ENCODE measurements at regions not wholly inside any gene's neighbourhood (a gene's known extent, or its start where the extent isn't known, plus 50 kb on each side); places are given as distances from the start of the nearest gene placed in this dataset.

- TF ChIP-seq POLR2AphosphoS5 (IDR thresholded peaks at IDR 0.05; ENCODE audit: low read depth, low read length), result no peak
- TF ChIP-seq TAF1 (IDR thresholded peaks at IDR 0.05; ENCODE audit: borderline replicate concordance, insufficient read depth, low read length), result no peak
- no peak for TF ChIP-seq SIN3A (IDR thresholded peaks at IDR 0.05; ENCODE audit: borderline replicate concordance, insufficient read depth, low read length)
- TF ChIP-seq FOXP2 (optimal IDR thresholded peaks at IDR 0.05; ENCODE audit: borderline replicate concordance, extremely low read depth, extremely low read length, insufficient read depth), result no peak
- TF ChIP-seq REST (IDR thresholded peaks at IDR 0.05; ENCODE audit: insufficient read depth in 1 of 2, low read depth in 2 of 2, low read length in 2 of 2), result no peak
Observed at GRCh38 chr10:129049501-129049900, 417.5 kb upstream of the MGMT start.

- TF ChIP-seq TAF1 (IDR thresholded peaks at IDR 0.05; ENCODE audit: borderline replicate concordance, insufficient read depth, low read length) (no peak), POLR2AphosphoS5 (IDR thresholded peaks at IDR 0.05; ENCODE audit: low read depth, low read length) (no peak), FOXP2 (optimal IDR thresholded peaks at IDR 0.05; ENCODE audit: borderline replicate concordance, extremely low read depth, extremely low read length, insufficient read depth) (no peak), SIN3A (IDR thresholded peaks at IDR 0.05; ENCODE audit: borderline replicate concordance, insufficient read depth, low read length) (no peak), REST (IDR thresholded peaks at IDR 0.05; ENCODE audit: insufficient read depth in 1 of 2, low read depth in 2 of 2, low read length in 2 of 2) (no peak)
Observed at GRCh38 chr10:129055225-129055624, 411.8 kb upstream of the MGMT start.

GRCh38 chr10:129055986-129056385 is 411.1 kb upstream of the MGMT start:
- no peak for TF ChIP-seq TAF1 (IDR thresholded peaks at IDR 0.05; ENCODE audit: borderline replicate concordance, insufficient read depth, low read length)
- no peak for TF ChIP-seq POLR2AphosphoS5 (IDR thresholded peaks at IDR 0.05; ENCODE audit: low read depth, low read length)
- TF ChIP-seq SIN3A (IDR thresholded peaks at IDR 0.05; ENCODE audit: borderline replicate concordance, insufficient read depth, low read length), result no peak

GRCh38 chr10:129056734-129057689 is 410.0 kb upstream of the MGMT start:
- TF ChIP-seq FOXP2 (optimal IDR thresholded peaks at IDR 0.05; ENCODE audit: borderline replicate concordance, extremely low read depth, extremely low read length, insufficient read depth) (no peak), REST (IDR thresholded peaks at IDR 0.05; ENCODE audit: insufficient read depth in 1 of 2, low read depth in 2 of 2, low read length in 2 of 2) (no peak), POLR2AphosphoS5 (IDR thresholded peaks at IDR 0.05; ENCODE audit: low read depth, low read length) (no peak), TAF1 (IDR thresholded peaks at IDR 0.05; ENCODE audit: borderline replicate concordance, insufficient read depth, low read length) (no peak), SIN3A (IDR thresholded peaks at IDR 0.05; ENCODE audit: borderline replicate concordance, insufficient read depth, low read length) (no peak)

DNA sequence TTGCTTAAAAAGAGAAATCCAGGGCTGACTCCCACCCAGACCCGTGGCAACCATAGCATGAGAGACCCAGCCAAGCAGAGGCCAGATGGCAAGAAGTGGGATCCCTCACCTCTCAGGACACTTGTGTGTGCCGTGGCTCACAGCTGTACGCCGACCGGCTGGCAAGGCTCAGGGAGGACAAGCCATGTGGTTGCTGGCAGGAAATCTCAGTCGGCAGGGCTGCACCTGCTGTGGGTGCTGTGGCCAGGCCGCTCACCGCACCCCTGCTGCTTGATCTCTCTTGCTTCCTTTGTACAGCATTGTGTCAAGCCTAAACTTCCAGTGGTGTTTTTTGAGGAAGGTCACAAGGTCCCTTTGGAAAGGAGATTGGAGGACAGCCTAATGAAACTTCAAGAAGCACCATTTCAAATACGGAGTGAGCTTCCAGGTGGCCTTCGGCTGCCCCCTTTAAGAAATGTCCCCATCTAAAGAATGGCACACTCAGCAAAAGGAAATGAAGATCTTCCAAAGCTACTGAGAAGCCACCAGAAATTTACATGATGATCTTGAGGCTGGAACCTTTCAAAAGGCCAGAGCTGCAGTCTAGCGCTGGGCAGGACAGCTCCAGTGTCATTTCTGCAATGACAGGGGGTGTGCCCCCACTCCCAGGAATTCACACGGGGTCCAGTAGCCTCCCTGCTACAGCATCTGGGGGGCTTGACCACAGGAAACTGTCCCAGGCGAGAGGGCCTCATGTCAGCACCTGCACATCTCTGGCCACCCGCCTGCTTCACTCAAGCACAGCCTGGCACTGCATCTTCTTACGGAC is 409.0 kb upstream of the MGMT start:
- TF ChIP-seq FOXP2 (optimal IDR thresholded peaks at IDR 0.05; ENCODE audit: borderline replicate concordance, extremely low read depth, extremely low read length, insufficient read depth) (no peak), SIN3A (IDR thresholded peaks at IDR 0.05; ENCODE audit: borderline replicate concordance, insufficient read depth, low read length) (no peak)

Data from PFSK-1 (cell line).